ENCODE measurements at regions not wholly inside any gene's neighbourhood (a gene's known extent, or its start where the extent isn't known, plus 50 kb on each side); places are given as distances from the start of the nearest gene placed in this dataset.

DNA sequence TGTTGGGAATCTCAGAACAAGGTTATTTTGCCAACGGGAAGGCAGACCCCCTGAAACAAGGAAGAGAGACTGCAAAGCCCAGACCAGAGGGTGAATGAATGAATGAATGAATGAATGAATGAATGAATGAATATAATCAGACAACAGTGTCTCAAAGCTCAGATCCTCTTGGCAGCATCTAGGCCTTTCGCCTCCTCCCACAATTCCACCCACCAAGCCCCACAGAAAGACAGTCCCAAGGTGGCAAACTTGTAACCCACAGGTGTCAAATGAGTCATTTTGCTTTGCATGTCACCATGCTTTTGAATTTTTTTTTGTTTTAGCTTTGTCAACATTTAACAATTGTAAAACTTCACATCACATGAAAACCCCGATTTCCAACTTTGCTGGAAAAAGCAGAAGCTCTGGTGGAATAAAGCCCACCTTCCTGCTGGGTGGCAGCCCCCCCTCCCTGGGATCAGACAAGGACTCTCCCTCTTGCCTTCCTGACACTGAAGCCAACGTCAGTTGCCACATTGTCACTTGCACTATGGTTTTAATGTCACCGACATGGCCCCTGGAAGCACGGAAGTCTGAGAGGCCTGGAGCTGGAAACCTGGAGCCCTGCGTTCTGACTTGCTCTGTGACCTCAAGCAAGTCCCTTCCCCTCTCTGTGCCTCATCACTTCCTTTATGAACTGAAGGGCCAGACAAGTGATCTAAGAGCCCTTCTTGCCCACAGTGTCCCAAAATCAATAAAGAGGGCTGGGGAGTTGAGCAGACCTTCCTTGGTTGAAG, 134.6 kb upstream of the RUNX3 start:
- Histone ChIP-seq H3K4me2 (ENCODE audit: low read length) (no peak overlapping the region), H3K79me1 (ENCODE audit: low read length) (no peaks in the 10 kb centered on the region), H2BK120ac (ENCODE audit: low read depth, low read length) (no peak overlapping the region), H2BK15ac (replicated peaks; ENCODE audit: low read depth) (no peak overlapping the region), H3K23ac (ENCODE audit: low read length) (no peak overlapping the region), H3K18ac (ENCODE audit: low read length) (no peak overlapping the region), H3K4me3 (ENCODE audit: low read length) (no peak overlapping the region), H3K27me3 (ENCODE audit: insufficient read depth, low read length, poor library complexity) (no peaks in the 10 kb centered on the region), H3K4me1 (ENCODE audit: control insufficient read depth, low read depth, low read length) (no peaks in the 10 kb centered on the region), H3K56ac (ENCODE audit: low read length) (no peak overlapping the region), H3K79me2 (ENCODE audit: control insufficient read depth, insufficient read depth, low read length) (no peaks in the 10 kb centered on the region), H3K27ac (ENCODE audit: low read depth, low read length) (no peak overlapping the region), H2BK5ac (ENCODE audit: low read length) (no peak overlapping the region), H3K4ac (ENCODE audit: low read depth, low read length) (no peak overlapping the region), H3K36me3 (ENCODE audit: control insufficient read depth, insufficient read depth, low read length) (no peaks in the 10 kb centered on the region), H2AK5ac (ENCODE audit: low read length) (no peak overlapping the region), H4K8ac (ENCODE audit: low read depth, low read length) (no peak overlapping the region), H3K9ac (ENCODE audit: low read length) (no peak overlapping the region), H4K5ac (ENCODE audit: low read length) (no peak overlapping the region)
- WGBS (ENCODE audit: extremely low coverage, insufficient coverage, low lambda C conversion rate), result no CpG with 5 or more reads among the region's 7 CpGs
- no peak for DNase-seq

DNA sequence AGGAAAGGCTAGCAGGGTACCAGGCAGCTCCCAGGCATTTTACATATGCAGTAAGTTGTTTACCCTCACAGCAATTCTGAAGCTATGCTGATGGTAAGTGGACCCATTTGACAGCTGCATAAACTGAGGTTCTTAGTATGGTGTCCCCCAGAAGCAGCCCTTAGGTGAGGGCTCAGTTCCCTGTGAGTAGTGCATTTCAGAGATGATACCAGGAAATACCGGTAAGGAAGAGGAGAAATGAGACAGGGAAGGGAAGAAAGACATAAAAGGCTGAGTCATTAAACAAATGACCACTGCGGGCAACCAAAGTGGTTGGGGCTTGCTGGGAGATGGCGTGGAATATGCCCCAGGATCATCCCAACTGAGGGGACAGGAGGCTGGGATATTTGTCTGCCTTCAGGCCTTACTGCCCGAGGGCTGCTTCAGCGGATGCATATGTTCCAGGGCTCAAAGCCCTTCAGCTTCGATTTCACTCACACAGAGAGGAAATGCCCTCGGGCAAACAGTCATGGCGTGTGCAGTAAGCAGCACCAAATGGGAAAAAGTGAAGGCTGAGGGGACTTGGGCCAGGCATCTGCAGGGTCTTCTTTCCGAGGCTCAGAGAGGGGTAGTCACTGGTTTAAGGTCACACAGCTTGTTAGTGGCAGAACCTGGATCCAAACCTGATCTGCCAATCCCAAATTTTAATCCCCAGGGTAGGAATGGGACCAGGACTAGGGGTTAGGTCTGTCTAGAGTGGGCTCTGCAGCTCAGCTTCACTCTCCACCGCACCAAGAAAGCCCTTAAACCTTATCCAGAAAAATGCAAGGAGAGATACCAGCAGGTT, 133.7 kb upstream of the RUNX3 start:
- no CpG with 5 or more reads among the region's 10 CpGs for WGBS (ENCODE audit: extremely low coverage, insufficient coverage, low lambda C conversion rate)
- Histone ChIP-seq H2BK120ac (ENCODE audit: low read depth, low read length) (no peak overlapping the region), H2AK5ac (ENCODE audit: low read length) (no peak overlapping the region)

DNA sequence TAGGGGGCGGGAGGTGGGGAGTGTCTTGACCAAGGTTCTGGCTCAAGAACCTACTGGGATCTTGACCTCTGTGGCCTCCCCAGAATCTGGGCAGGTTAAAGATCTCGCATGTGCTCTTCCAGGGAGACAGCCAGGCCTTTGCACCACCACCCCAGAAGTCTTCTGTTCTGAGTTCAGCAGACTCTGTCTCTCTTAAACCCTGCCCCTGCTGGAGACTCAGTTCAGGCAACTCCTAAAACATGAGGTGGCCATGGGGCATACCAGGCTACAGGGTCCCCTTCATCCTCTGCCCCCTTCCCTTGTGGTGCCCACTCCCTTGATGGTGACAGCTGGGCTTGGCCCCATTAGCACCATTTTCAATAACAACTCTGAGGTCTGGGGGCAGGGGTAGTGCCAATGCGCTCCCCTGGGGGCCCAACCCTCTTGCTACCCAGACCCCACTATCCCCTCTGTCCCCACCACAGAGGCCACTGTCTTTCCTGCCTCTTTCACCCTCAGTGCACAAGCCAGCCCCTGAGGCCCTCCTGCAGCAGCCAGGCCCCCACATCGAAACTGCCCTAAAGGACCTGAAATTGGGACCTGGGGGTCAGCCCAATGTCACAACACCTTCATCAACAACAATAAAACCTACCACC, 132.7 kb upstream of the RUNX3 start:
- DNase-seq, result no peak
- Histone ChIP-seq H2AK5ac (ENCODE audit: low read length) (no peak overlapping the region), H3K36me3 (ENCODE audit: control insufficient read depth, insufficient read depth, low read length) (no peaks in the 10 kb centered on the region), H4K5ac (ENCODE audit: low read length) (no peak overlapping the region), H3K4ac (ENCODE audit: low read depth, low read length) (no peak overlapping the region), H3K18ac (ENCODE audit: low read length) (no peak overlapping the region), H3K9ac (ENCODE audit: low read length) (no peak overlapping the region), H3K4me2 (ENCODE audit: low read length) (no peak overlapping the region), H3K27ac (ENCODE audit: low read depth, low read length) (no peak overlapping the region), H4K8ac (ENCODE audit: low read depth, low read length) (no peak overlapping the region), H3K23ac (ENCODE audit: low read length) (no peak overlapping the region), H3K4me3 (ENCODE audit: low read length) (no peak overlapping the region), H2BK5ac (ENCODE audit: low read length) (no peak overlapping the region), H3K79me2 (ENCODE audit: control insufficient read depth, insufficient read depth, low read length) (no peaks in the 10 kb centered on the region), H2BK120ac (ENCODE audit: low read depth, low read length) (no peak overlapping the region), H3K79me1 (ENCODE audit: low read length) (no peaks in the 10 kb centered on the region), H3K27me3 (ENCODE audit: insufficient read depth, low read length, poor library complexity) (no peaks in the 10 kb centered on the region), H2BK15ac (replicated peaks; ENCODE audit: low read depth) (no peak overlapping the region), H3K56ac (ENCODE audit: low read length) (no peak overlapping the region), H3K4me1 (ENCODE audit: control insufficient read depth, low read depth, low read length) (no peaks in the 10 kb centered on the region)
- no CpG with 5 or more reads among the region's 4 CpGs for WGBS (ENCODE audit: extremely low coverage, insufficient coverage, low lambda C conversion rate)

More for the DNA sequence above, 133.7 kb upstream of the RUNX3 start:
- no peaks in the 10 kb centered on the region for H3K4me1 ChIP-seq (ENCODE audit: control insufficient read depth, low read depth, low read length)
- peak; percentile 39 for DNase-seq
- H2BK5ac ChIP-seq (ENCODE audit: low read length), result no peak overlapping the region
- no peak overlapping the region for H3K9ac ChIP-seq (ENCODE audit: low read length)
- no peak overlapping the region for H4K5ac ChIP-seq (ENCODE audit: low read length)
- no peak overlapping the region for H4K8ac ChIP-seq (ENCODE audit: low read depth, low read length)
- H3K27ac ChIP-seq (ENCODE audit: low read depth, low read length), result no peak overlapping the region
- H2BK15ac ChIP-seq (replicated peaks; ENCODE audit: low read depth), result no peak overlapping the region
- no peak overlapping the region for H3K18ac ChIP-seq (ENCODE audit: low read length)
- H3K36me3 ChIP-seq (ENCODE audit: control insufficient read depth, insufficient read depth, low read length), result no peaks in the 10 kb centered on the region
- no peak overlapping the region for H3K4me3 ChIP-seq (ENCODE audit: low read length)
- no peaks in the 10 kb centered on the region for H3K79me1 ChIP-seq (ENCODE audit: low read length)
- H3K23ac ChIP-seq (ENCODE audit: low read length), result no peak overlapping the region
- H3K4ac ChIP-seq (ENCODE audit: low read depth, low read length), result no peak overlapping the region
- H3K27me3 ChIP-seq (ENCODE audit: insufficient read depth, low read length, poor library complexity), result no peaks in the 10 kb centered on the region
- H3K4me2 ChIP-seq (ENCODE audit: low read length), result no peak overlapping the region
- no peak overlapping the region for H3K56ac ChIP-seq (ENCODE audit: low read length)
- H3K79me2 ChIP-seq (ENCODE audit: control insufficient read depth, insufficient read depth, low read length), result no peaks in the 10 kb centered on the region

DNA sequence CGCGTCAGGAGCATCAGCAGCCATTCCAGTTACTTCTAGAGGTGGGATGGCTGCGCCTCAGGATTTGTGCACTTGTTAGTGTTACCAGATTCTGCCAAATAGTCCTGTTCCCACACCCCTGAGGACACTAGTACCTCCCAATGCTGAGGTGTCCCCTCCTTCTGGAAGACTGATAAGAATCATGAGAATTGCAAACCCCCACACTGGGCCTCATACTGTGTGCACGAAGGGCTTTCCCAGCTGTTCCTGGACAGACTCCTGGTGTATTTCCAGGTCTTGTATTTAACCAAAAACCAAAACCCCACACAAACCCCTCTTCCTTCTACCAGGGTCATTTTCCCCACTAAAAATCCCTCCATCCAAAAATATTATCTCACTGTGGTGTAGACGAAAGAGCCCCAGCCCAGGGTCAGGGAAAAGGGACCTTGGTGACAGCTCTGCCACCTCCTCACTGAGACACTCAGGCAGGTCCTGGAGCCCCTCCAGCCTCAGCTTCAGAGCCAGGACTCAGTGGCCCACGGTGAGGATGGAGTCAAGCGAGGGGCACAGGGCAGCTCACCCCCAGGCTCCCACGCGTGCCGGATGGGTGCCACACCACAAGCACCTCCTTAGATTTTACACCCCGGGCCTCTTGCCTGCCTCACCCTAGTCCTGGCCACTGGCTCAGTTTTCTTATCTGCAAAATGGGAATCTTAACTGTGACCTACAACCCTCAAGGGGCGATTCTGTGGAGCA, 131.4 kb upstream of the RUNX3 start:
- no peaks in the 10 kb centered on the region for H3K36me3 ChIP-seq (ENCODE audit: control insufficient read depth, insufficient read depth, low read length)
- H3K18ac ChIP-seq (ENCODE audit: low read length), result no peak overlapping the region
- H3K27ac ChIP-seq (ENCODE audit: low read depth, low read length), result no peak overlapping the region
- H2AK5ac ChIP-seq (ENCODE audit: low read length), result no peak overlapping the region
- no peak overlapping the region for H4K5ac ChIP-seq (ENCODE audit: low read length)
- DNase-seq, result no peak
- peak overlapping the region; percentile 3 for H3K56ac ChIP-seq (ENCODE audit: low read length)
- H2BK15ac ChIP-seq (replicated peaks; ENCODE audit: low read depth), result no peak overlapping the region
- no peaks in the 10 kb centered on the region for H3K27me3 ChIP-seq (ENCODE audit: insufficient read depth, low read length, poor library complexity)
- no peak overlapping the region for H3K23ac ChIP-seq (ENCODE audit: low read length)
- H3K4ac ChIP-seq (ENCODE audit: low read depth, low read length), result no peak overlapping the region
- H3K4me2 ChIP-seq (ENCODE audit: low read length), result no peak overlapping the region
- H3K79me2 ChIP-seq (ENCODE audit: control insufficient read depth, insufficient read depth, low read length), result no peaks in the 10 kb centered on the region
- no peaks in the 10 kb centered on the region for H3K79me1 ChIP-seq (ENCODE audit: low read length)
- no peak overlapping the region for H3K9ac ChIP-seq (ENCODE audit: low read length)
- no CpG with 5 or more reads among the region's 12 CpGs for WGBS (ENCODE audit: extremely low coverage, insufficient coverage, low lambda C conversion rate)
- no peak overlapping the region for H3K4me3 ChIP-seq (ENCODE audit: low read length)
- no peaks in the 10 kb centered on the region for H3K4me1 ChIP-seq (ENCODE audit: control insufficient read depth, low read depth, low read length)
- no peak overlapping the region for H2BK120ac ChIP-seq (ENCODE audit: low read depth, low read length)
- H2BK5ac ChIP-seq (ENCODE audit: low read length), result no peak overlapping the region
- H4K8ac ChIP-seq (ENCODE audit: low read depth, low read length), result no peak overlapping the region

DNA sequence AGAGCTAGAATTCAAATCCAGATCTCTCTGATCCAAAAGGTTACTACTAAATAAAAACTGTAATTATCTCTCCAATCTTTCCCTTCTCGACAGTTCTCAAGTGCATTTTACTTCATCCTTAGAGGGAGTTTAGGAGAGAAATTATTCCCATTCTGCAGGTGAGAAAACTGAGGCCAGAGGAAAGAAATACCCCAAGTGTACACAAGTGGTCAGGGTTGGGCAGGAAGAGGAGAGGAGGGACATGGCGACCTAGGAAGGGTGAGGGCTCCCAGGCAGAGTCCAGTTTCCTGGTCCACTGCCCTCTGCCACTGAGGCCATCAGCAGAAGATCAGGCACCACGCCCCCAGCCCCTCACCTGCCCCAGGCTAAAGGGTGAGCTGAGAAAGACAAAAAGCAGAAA, 127.1 kb upstream of the RUNX3 start:
- H2BK15ac ChIP-seq (replicated peaks; ENCODE audit: low read depth), result no peak overlapping the region
- H2BK120ac ChIP-seq (ENCODE audit: low read depth, low read length), result no peak overlapping the region
- H3K56ac ChIP-seq (ENCODE audit: low read length), result no peak overlapping the region
- H4K5ac ChIP-seq (ENCODE audit: low read length), result no peak overlapping the region
- H3K23ac ChIP-seq (ENCODE audit: low read length), result no peak overlapping the region
- no peaks in the 10 kb centered on the region for H3K79me1 ChIP-seq (ENCODE audit: low read length)
- no peak for DNase-seq
- H2AK5ac ChIP-seq (ENCODE audit: low read length), result no peak overlapping the region
- no CpG with 5 or more reads among the region's 3 CpGs for WGBS (ENCODE audit: extremely low coverage, insufficient coverage, low lambda C conversion rate)
- H2BK5ac ChIP-seq (ENCODE audit: low read length), result no peak overlapping the region
- H3K79me2 ChIP-seq (ENCODE audit: control insufficient read depth, insufficient read depth, low read length), result no peaks in the 10 kb centered on the region
- no peak overlapping the region for H3K9ac ChIP-seq (ENCODE audit: low read length)
- H3K18ac ChIP-seq (ENCODE audit: low read length), result no peak overlapping the region
- no peaks in the 10 kb centered on the region for H3K27me3 ChIP-seq (ENCODE audit: insufficient read depth, low read length, poor library complexity)
- H3K4me2 ChIP-seq (ENCODE audit: low read length), result no peak overlapping the region
- no peak overlapping the region for H3K4me3 ChIP-seq (ENCODE audit: low read length)
- H3K27ac ChIP-seq (ENCODE audit: low read depth, low read length), result no peak overlapping the region
- no peak overlapping the region for H4K8ac ChIP-seq (ENCODE audit: low read depth, low read length)
- H3K4me1 ChIP-seq (ENCODE audit: control insufficient read depth, low read depth, low read length), result no peaks in the 10 kb centered on the region
- no peaks in the 10 kb centered on the region for H3K36me3 ChIP-seq (ENCODE audit: control insufficient read depth, insufficient read depth, low read length)
- H3K4ac ChIP-seq (ENCODE audit: low read depth, low read length), result no peak overlapping the region
